ENCODE measurements at regions not wholly inside any gene's neighbourhood (a gene's known extent, or its start where the extent isn't known, plus 50 kb on each side); places are given as distances from the start of the nearest gene placed in this dataset.

DNA sequence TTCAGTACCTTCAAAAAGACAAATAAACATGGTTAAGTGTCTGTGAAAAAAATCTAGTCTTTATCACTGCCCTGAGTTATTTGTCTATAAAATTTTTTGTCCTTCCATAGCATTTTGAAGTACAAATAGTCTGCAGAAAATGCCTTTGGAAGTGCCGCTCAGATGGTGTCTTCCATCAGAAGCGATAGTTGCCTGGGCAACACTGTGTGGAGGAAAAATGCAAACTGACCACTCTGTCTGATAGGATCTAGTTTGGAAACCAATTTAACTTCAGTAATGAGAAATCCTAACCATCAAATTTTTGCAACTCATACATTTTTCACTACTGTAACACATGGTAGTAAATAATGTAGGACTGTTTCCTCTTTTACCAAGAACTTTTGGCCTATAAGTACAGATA is 449.9 kb downstream of the PRELID2 start:
- intact Hi-C loops (cut with micrococcal nuclease; ENCODE audit: unreplicated experiment): no loop called here
- H3K4me1 Mint-ChIP-seq (ENCODE audit: low read depth, unreplicated experiment): no peaks in the 10 kb centered on the region
- no peak overlapping the region for H3K27ac Mint-ChIP-seq (ENCODE audit: unreplicated experiment)
- H3K36me3 Mint-ChIP-seq (ENCODE audit: insufficient read depth, unreplicated experiment): no peaks in the 10 kb centered on the region
- H3K4me3 Mint-ChIP-seq (ENCODE audit: low read depth, unreplicated experiment): no peak overlapping the region
- BruUV-seq (replicated peaks): no TSS peak
- CTCF ChIA-PET: no interaction called here
- TF ChIP-seq, protein P1, sequence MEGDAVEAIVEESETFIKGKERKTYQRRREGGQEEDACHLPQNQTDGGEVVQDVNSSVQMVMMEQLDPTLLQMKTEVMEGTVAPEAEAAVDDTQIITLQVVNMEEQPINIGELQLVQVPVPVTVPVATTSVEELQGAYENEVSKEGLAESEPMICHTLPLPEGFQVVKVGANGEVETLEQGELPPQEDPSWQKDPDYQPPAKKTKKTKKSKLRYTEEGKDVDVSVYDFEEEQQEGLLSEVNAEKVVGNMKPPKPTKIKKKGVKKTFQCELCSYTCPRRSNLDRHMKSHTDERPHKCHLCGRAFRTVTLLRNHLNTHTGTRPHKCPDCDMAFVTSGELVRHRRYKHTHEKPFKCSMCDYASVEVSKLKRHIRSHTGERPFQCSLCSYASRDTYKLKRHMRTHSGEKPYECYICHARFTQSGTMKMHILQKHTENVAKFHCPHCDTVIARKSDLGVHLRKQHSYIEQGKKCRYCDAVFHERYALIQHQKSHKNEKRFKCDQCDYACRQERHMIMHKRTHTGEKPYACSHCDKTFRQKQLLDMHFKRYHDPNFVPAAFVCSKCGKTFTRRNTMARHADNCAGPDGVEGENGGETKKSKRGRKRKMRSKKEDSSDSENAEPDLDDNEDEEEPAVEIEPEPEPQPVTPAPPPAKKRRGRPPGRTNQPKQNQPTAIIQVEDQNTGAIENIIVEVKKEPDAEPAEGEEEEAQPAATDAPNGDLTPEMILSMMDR (IDR thresholded peaks at IDR 0.05; ENCODE audit: unreplicated experiment): no peak
- peaks cover 11% of the 10 kb centered on the region for H3K9me3 Mint-ChIP-seq (ENCODE audit: low read depth, unreplicated experiment)
- DNase-seq: no peak
- H3K27me3 Mint-ChIP-seq (ENCODE audit: unreplicated experiment): no peaks in the 10 kb centered on the region

DNA sequence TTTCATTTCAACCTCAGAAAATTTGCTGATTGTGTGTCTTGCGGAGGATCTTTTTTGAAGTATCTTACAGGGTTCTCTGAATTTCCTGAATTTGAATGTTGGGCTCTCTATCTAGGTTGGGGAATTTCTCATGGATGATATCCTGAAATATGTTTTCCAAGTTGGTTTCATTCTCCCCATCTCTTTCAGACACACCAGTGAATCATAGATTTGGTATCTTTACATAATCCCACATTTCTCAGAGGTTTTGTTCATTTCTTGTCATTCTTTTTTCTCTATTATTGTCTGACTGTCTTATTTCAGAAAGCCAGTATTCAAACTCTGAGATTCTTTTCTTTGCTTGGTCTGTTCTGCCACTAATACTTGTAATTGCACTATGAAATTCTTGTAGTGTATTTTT is 456.9 kb downstream of the PRELID2 start:
- no peaks in the 10 kb centered on the region for H3K4me1 Mint-ChIP-seq (ENCODE audit: low read depth, unreplicated experiment)
- no peaks in the 10 kb centered on the region for H3K36me3 Mint-ChIP-seq (ENCODE audit: insufficient read depth, unreplicated experiment)
- H3K27ac Mint-ChIP-seq (ENCODE audit: unreplicated experiment): no peak overlapping the region
- BruUV-seq (replicated peaks): no TSS peak
- no peak overlapping the region for H3K4me3 Mint-ChIP-seq (ENCODE audit: low read depth, unreplicated experiment)
- H3K27me3 Mint-ChIP-seq (ENCODE audit: unreplicated experiment): no peaks in the 10 kb centered on the region
- TF ChIP-seq, protein P1 (IDR thresholded peaks at IDR 0.05; ENCODE audit: unreplicated experiment): no peak
- CTCF ChIA-PET: no interaction called here
- DNase-seq: no peak
- peaks cover 26% of the 10 kb centered on the region for H3K9me3 Mint-ChIP-seq (ENCODE audit: low read depth, unreplicated experiment)
- intact Hi-C loops (cut with micrococcal nuclease; ENCODE audit: unreplicated experiment): no loop called here

DNA sequence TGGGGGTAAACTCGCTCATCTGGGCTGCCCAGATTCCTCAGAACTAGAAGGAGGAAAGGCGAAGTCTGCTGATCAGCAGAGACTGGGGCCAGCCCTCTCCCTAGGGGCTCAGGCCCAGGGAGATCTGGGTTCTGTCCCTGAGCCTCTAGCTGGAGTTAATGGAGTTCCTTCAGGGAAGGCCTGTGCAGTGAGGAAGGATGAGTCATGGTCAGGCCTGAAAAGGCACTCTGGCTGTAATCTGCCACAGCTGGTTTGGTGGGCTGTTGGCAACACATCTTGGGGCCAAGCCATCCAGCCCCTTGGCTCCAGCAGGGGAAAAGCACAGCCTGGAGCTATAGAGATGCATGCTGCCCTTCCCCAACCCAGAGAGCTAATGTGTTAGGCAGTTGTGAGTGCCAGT is 459.6 kb downstream of the PRELID2 start:
- Mint-ChIP-seq H3K27me3 (ENCODE audit: unreplicated experiment) (no peaks in the 10 kb centered on the region), H3K27ac (ENCODE audit: unreplicated experiment) (no peak overlapping the region), H3K4me3 (ENCODE audit: low read depth, unreplicated experiment) (no peak overlapping the region), H3K9me3 (ENCODE audit: low read depth, unreplicated experiment) (peaks cover 27% of the 10 kb centered on the region), H3K36me3 (ENCODE audit: insufficient read depth, unreplicated experiment) (no peaks in the 10 kb centered on the region), H3K4me1 (ENCODE audit: low read depth, unreplicated experiment) (no peaks in the 10 kb centered on the region)
- no peak for DNase-seq
- intact Hi-C loops (cut with micrococcal nuclease; ENCODE audit: unreplicated experiment): no loop called here
- CTCF ChIA-PET: no interaction called here
- BruUV-seq (replicated peaks): no TSS peak
- TF ChIP-seq, protein P1 (IDR thresholded peaks at IDR 0.05; ENCODE audit: unreplicated experiment): no peak

DNA sequence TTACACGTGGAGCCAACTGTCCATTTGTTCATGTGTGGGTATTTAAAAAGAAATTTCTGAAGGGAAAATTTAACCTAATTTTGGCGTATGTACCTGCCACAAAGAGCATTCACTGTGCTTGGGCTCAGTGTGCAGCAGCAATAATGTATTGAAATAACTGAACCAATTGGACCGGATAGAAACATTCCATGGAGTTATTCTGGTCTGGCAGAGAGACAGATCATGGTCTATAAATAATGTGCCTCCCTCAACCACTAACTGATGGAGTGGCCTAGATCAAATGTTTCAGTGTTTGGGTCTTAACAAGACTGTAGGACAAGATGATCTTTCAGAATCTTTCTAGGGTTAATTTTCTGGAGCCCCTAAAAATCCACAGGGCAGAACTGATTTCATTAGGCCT is 469.7 kb downstream of the PRELID2 start:
- CTCF ChIA-PET: interaction anchor here (0.9 kb wide), 1 partner anchor 316 kb away, joined by 3 read pairs; no protein-coding TSS in a partner anchor
- intact Hi-C loops (cut with micrococcal nuclease; ENCODE audit: unreplicated experiment): no loop called here
- no TSS peak for BruUV-seq (replicated peaks)
- no peak for DNase-seq
- TF ChIP-seq, protein P1 (IDR thresholded peaks at IDR 0.05; ENCODE audit: unreplicated experiment): no peak
- H3K36me3 Mint-ChIP-seq (ENCODE audit: insufficient read depth, unreplicated experiment): no peaks in the 10 kb centered on the region
- H3K4me1 Mint-ChIP-seq (ENCODE audit: low read depth, unreplicated experiment): peaks cover 17% of the 10 kb centered on the region
- H3K27ac Mint-ChIP-seq (ENCODE audit: unreplicated experiment): no peak overlapping the region
- peaks cover 2% of the 10 kb centered on the region for H3K9me3 Mint-ChIP-seq (ENCODE audit: low read depth, unreplicated experiment)
- no peaks in the 10 kb centered on the region for H3K27me3 Mint-ChIP-seq (ENCODE audit: unreplicated experiment)
- no peak overlapping the region for H3K4me3 Mint-ChIP-seq (ENCODE audit: low read depth, unreplicated experiment)
